ENCODE measurements at regions not wholly inside any gene's neighbourhood (a gene's known extent, or its start where the extent isn't known, plus 50 kb on each side); places are given as distances from the start of the nearest gene placed in this dataset.

DNA sequence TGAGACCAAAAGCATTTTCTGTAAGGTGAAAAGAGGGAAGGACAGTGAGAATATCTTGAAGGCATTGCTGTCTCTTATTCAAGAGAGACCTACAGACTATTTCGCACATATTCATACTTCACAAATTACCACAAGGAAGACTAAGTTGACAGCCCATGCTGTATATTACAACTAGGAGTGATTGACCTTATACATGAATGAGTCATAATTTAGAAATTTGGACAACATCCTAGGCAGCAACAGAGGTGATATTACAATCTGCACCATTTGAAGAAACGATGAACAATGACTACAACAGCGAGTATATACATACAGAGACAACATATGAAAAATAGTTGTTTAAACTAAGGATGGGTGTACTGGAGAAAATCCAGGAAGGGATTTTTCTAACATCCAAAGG lies 971.7 kb downstream of the CDH11 start:
- peak; percentile 61 for DNase-seq

- DNase-seq, result no peak
These were observed 972.1 kb downstream of the CDH11 start for GRCh38 chr16:64149756-64150155.

DNA sequence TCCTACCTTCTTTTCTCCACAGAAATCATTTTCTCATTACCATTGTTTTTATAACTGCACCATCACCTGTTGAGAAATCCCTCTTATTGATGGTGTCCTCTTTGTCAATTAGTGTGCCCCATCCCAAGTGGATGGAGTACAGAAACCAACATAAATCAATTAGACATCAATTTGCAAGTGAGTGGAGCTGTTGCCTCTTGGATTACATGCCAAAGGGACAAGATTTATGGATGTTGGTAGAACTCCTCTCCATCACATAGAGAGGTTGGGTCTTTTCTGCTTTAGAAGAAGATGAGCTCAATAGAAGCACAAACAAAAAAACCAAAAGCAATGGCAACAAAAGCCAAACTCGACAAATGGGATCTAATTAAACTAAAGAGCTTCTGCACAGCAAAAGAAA lies 973.5 kb downstream of the CDH11 start:
- no peak for DNase-seq

DNA sequence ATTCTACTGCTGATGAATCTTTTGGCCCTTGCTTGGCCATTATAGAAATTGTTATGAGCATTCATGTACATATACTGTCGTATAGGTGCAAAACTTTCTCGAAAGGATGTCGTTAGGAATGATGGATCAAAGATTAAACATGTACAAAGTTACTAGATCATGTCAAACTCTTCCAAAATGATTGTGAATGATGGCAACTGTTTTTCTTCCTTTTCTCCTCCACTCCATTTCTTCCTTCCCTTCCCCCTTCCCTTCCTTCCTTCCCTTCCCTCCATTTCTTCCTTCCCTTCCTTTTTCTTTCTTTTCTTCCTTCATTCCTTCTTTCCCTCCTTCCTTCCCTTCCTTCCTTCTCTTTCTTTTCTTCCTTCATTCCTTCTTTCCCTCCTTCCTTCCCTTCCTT lies 973.9 kb downstream of the CDH11 start:
- DNase-seq, result no peak

DNA sequence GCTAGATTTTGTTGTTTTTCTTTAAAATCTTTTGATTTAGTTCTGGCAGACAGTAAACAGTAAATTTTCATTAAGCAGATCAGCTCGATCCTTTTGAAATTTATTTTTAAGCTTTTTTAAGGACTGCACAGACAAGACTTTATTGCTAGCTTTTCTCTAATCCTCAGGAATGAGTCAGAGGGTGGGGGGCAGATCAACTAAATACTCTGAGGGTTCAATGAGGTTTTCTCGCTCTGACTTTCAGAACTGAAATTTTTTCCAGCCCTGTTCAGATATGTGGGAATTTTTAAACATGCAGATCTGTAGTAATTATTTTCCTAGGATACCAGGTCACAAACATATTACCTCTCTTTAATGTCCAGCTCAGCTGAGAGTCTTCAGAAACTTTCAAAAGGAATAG lies 977.2 kb downstream of the CDH11 start:
- DNase-seq, result no peak

DNA sequence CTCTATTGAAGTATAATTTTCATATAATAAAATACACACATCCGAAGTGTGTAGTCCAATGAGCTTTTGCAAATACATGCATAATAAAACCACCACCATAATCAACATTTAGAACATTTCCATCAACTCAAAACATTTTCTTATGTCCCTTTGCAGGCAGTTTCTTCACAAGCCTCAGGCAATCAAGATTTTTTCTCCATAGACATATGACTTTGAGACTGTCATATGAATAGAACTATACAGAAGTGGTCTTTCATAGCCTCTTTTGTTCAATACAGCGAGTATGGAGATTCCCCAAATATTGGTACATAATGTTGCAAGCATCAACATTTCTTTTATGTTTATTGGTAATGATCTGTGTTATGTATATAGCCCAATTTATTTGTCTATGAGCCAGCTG lies 983.2 kb downstream of the CDH11 start:
- DNase-seq, result no peak

DNA sequence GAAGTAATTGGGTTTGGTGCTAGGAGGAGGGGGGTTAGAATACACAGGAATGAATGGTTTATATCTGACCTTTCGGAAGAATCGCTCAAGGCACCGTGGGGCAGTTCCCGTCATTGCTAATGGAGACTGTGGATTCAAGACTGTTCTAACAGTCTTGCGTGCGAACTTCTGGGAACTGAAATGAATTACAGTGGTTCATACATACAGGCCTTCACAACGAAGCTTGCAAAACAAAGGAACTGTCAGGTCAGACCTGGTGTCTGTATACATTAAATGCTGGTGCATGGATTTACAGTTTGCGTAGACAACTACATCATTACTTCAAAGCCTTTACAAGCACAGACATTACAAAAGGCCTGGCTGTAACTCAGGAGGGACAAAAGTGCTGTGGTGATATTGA lies 983.9 kb downstream of the CDH11 start:
- DNase-seq, result no peak

GRCh38 chr16:64136743-64137142 lies 985.1 kb downstream of the CDH11 start:
- DNase-seq, result no peak

DNA sequence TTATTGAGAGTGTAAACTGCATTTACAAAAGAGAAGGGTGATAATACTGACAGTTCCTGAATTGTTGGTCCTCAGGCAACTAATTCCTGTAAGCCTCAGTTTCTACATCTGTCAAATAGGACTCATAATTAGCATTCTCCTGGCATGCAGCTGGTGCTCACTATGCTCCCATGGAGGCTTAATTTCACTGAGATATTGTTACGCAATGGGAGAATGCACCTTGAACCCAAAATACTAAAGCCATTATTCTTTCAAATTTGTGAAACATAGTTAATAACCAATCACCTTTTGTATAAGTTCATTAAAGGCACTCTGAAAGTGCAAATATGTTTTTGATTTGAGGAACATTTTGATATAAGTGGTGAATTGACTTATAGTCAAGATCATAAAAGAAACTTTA lies 985.5 kb downstream of the CDH11 start:
- DNase-seq, result no peak

GRCh38 chr16:64133366-64133765 lies 988.5 kb downstream of the CDH11 start:
- no peak for DNase-seq

- DNase-seq, result no peak
These were observed 989.0 kb downstream of the CDH11 start for GRCh38 chr16:64132759-64133361.

DNA sequence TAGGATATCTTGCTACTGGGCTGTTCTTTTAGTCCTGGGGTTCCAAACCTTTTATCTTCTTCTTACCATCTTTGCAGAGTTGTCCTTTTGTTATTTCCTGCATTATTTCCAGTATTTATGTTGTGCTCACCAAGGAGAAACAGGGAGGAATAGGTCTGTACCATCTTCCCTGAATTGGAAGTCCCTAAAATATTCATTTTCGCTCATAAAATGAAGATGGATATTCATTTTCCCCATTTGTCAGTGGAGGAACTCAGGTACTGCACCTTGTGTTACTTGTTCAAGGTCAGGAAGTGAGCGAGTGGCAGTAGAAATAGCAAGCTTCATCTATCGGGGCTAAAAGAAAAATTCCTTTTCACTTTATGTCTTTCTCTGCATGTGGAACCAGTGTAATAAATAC lies 989.7 kb downstream of the CDH11 start:
- no peak for DNase-seq

DNA sequence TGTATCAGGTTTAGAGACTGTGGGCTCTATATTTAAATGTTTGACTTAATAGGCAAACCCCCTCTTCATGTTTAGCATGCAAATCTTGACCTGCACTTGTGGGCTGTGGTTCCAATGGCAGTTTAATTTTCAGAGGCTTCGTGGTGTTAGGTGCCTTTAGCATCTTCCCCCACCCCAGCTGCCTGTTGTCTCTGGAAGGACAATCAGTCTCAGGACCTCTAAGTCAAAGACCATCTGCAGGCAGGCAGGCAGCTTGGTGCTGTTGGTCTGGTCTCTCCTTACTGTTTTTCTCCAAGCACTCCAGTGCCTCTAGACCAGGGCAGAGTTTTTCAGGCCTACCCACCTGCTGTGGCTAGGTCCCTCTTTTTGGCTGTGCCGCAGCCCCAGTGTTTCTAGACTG lies 990.4 kb downstream of the CDH11 start:
- no peak for DNase-seq

DNA sequence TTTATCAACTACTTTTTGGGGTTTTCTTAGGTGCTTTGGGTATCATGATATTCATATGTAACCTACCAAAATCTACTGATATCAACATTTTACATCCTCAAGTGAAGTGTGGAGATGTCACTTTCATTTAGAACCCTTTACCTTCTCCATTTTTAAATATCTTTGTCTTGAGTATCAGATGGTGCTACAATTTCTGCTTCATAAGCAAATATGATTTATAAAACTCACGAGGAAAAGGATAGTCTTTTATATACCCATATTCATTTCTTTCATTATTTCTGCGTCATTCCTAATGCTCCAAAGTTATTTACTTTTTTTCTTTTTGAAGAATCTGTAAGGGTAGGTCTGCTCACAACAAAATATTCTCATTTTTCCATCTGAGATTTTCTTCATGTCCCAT lies 991.7 kb downstream of the CDH11 start:
- no peak for DNase-seq

- no peak for DNase-seq
These were observed 999.7 kb downstream of the CDH11 start for GRCh38 chr16:64122177-64122576.

GRCh38 chr16:64121473-64121872 lies 1000.4 kb downstream of the CDH11 start:
- peak; percentile 43 for DNase-seq

DNA sequence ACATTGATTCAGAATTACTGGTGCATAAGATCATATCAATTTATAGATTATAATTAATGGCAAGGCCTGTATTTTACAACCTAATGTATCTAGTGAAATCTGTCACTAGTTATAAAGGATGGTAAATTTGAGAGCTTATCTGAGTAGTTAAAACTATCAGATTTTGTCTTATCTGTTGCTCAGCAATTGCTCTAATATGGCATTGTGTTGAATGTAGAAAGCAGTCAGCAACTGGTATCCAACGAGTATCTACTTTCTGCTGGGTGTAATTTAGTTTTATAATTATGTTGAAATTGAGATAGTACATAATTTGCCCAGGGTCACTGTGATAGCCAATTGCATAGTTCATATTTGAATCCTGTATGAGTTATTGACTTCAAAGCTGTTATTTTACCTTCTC lies 1005.7 kb downstream of the CDH11 start:
- no peak for DNase-seq

DNA sequence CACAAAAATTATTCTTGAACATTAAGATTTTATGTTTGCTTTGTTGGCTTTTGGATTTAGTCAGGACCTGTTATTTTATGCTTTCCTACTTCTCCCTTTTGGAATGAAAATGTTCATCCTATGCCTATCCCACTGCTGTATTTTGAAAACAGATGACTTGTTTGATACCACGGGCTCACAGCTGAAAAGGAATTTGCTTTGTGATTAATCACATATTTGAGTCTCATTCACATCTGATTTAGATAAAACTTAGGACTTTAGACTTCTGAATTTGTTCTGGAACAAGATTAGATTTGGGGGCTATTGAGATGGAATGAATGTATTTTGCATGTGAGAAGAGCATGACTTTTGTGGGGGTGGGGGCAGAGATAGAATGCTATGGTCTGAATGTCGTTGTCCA lies 1012.6 kb downstream of the CDH11 start:
- DNase-seq, result no peak

DNA sequence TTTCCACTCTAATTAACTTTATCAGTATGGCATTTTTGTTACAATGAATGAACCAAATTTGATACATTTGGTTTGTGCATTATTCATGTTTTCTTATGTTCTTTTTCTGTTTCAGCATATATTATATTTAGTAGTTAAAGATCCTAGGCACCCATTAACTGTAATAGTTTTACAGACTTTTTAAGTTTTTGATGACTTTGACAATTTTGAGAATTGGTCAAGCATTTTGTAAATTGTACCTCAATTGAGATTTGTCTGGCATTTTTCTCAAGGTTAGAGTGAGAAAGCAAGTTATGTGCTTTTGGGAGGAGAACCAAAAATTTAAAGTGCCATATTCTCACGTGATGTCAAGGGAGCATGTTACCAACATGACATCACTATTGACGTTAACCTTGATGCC lies 1019.2 kb downstream of the CDH11 start:
- no peak for DNase-seq

DNA sequence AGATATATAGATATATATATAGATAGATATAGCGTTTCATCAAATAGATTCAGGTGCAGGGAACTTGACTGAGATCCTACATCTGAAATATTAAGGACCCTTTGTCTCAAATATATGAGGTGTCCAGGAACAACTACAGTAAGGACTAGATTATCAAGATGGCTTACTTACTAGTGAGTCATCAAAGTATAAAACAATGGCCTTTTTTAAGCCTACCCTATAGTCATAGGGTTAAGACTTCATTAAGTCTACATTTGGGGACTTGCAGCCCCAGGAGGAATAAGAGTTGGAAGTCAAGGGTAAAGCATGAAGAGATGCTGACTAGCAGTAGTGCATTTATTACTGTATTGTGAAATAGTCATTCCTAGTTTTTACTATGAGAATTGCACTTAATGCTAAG lies 1023.4 kb downstream of the CDH11 start:
- DNase-seq, result no peak

DNA sequence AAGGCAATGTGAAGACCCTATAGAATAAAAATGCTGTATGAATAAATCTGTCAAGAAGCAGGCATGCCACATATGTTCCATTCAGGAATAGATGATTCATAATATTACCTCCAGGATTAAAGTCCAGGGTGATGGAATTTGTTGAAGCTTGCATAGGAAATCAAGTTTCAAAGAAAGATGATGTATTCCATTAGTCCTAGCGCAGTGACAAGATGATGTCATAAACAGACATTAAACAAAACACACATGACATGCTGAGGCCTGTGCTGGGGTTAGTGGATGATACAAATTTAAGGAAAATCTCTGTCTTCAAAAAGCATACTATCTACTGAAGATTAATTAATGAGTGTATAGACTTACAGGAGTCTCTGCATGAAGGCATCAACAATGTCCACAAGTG lies 1025.2 kb downstream of the CDH11 start:
- no peak for DNase-seq

- no peak for DNase-seq
These were observed 1026.8 kb downstream of the CDH11 start for GRCh38 chr16:64094992-64095634.

DNA sequence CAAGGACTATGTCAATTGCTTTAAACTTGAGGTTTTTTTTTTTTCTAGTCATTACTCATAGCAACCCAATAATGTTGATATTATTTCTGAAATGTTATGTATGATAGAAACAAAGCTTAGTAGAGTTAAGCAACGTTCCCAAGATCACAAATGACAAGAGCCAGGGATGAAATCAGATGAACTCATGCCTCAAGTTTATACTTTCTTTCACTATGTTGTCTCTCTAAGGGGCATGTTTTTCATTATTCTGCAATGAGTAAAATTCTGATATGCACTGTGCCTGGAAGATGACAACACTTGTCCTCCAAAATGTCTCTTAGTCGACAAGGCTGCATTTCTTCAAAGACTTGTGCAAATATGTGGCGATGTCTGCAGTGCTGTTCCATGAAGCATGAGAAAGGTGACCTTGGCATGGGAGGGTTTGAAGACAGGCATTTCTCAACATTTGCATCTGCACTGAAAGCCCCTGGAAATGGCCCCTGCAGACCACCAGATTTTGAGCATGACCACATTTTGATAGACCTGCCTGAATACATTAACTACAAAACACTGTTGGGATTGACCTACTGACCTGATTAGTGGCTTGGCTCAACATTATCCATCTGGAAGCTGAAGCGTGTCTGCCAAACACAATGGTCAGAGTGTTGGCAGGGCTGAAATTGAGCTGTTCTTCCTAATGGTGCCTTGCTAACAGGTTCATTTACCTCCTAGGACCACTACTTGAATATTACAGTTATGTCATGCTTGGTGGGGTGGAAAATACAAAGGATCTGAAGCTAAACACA lies 1027.5 kb downstream of the CDH11 start:
- no peak for DNase-seq

DNA sequence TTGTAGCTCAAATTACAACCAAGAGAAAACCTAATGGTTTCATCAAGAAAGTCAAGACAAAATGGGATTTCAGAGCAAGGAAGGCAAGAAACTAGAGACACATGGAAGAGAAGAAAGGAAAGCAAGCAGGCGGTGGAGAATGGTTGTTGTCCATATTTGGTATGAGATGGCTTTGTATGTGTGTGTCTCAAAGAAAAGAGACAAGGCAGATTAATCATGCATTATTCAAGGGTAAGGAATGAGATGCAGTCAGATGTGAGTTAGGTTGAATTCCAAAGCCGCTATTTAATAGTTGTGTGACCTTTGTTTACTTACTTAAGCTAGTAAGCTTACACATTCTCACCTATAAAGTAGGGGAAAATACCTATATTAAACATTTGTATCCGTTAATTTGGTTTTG lies 1029.6 kb downstream of the CDH11 start:
- DNase-seq, result peak; percentile 52

DNA sequence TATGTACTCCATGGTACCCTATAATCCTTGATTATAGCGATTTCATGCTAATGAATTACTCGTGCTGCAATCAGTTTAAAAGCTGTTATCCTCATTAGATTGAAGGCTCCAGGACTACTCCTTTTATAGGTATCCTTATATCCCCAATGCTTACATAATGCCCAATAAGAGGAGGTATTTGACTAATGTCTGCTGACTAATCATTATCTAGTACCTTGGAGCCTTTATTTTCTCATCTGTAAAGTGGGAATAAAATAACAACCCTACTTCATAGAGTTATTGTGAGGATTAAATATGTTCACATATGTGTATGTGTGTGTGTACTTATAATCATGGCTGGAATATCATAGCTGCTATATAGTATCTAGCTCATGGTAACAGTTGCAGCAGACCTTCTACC lies 1031.5 kb downstream of the CDH11 start:
- DNase-seq, result no peak

Measured in NCI-H226 (cell line).